NCI-H146 (cell line): ENCODE measurements at regions not wholly inside any gene's neighbourhood (a gene's known extent, or its start where the extent isn't known, plus 50 kb on each side); places are given as distances from the start of the nearest gene placed in this dataset.
A peak's percentile ranks its signal among the peaks of the same experiment; 100 is the strongest.

Source experiments
- DNase-seq: peaks from one replicate; lab custom pipeline; 2025; lab: John Stamatoyannopoulos, UW

- DNase-seq = no peak
Observed at GRCh38 chr1:224505454-224506093, 71.0 kb upstream of the WDR26 start.

- DNase-seq = no peak
Observed at GRCh38 chr1:224506141-224506814, 71.7 kb upstream of the WDR26 start.

- no peak for DNase-seq
Observed at GRCh38 chr1:224507771-224508523, 73.3 kb upstream of the WDR26 start.

GRCh38 chr1:224509907-224510306 lies 75.3 kb upstream of the WDR26 start:
- DNase-seq = no peak

- no peak for DNase-seq
Observed at GRCh38 chr1:224510880-224511645, 76.5 kb upstream of the WDR26 start.

GRCh38 chr1:224512600-224513151 lies 78.1 kb upstream of the WDR26 start:
- DNase-seq = no peak

- DNase-seq = no peak
Observed at GRCh38 chr1:224513383-224513782, 78.8 kb upstream of the WDR26 start.

- peak; percentile 79 for DNase-seq
Observed at GRCh38 chr1:224513787-224514209, 79.2 kb upstream of the WDR26 start.

- DNase-seq = no peak
Observed at GRCh38 chr1:224517171-224517570, 82.6 kb upstream of the WDR26 start.

GRCh38 chr1:224518528-224518927 lies 83.9 kb upstream of the WDR26 start:
- DNase-seq = no peak

- no peak for DNase-seq
Observed at GRCh38 chr1:224519874-224520273, 85.3 kb upstream of the WDR26 start.

- no peak for DNase-seq
Observed at GRCh38 chr1:224520808-224521207, 86.2 kb upstream of the WDR26 start.

- DNase-seq = no peak
Observed at GRCh38 chr1:224521904-224522734, 87.5 kb upstream of the WDR26 start.

- DNase-seq = no peak
Observed at GRCh38 chr1:224523676-224524075, 89.1 kb upstream of the WDR26 start.

GRCh38 chr1:224524679-224525078 lies 90.1 kb upstream of the WDR26 start:
- DNase-seq = no peak

GRCh38 chr1:224525411-224526040 lies 90.6 kb upstream of the CNIH3 start:
- DNase-seq = no peak

GRCh38 chr1:224526771-224527170 lies 89.3 kb upstream of the CNIH3 start:
- no peak for DNase-seq

- no peak for DNase-seq
Observed at GRCh38 chr1:224528900-224529299, 87.2 kb upstream of the CNIH3 start.

GRCh38 chr1:224529844-224530243 lies 86.3 kb upstream of the CNIH3 start:
- DNase-seq = peak; percentile 50

- no peak for DNase-seq
Observed at GRCh38 chr1:224533517-224533916, 82.6 kb upstream of the CNIH3 start.

- no peak for DNase-seq
Observed at GRCh38 chr1:224534731-224535130, 81.4 kb upstream of the CNIH3 start.
